GM18861 (cell line): ENCODE measurements at regions not wholly inside any gene's neighbourhood (a gene's known extent, or its start where the extent isn't known, plus 50 kb on each side); places are given as distances from the start of the nearest gene placed in this dataset.

ENCODE experiments used
- ATAC-seq: cut with Tn5 transposase; IDR thresholded peaks from one replicate; pipeline ENCODE4 v1.9.1; 2021; ENCODE audit not compliant: unreplicated experiment

DNA sequence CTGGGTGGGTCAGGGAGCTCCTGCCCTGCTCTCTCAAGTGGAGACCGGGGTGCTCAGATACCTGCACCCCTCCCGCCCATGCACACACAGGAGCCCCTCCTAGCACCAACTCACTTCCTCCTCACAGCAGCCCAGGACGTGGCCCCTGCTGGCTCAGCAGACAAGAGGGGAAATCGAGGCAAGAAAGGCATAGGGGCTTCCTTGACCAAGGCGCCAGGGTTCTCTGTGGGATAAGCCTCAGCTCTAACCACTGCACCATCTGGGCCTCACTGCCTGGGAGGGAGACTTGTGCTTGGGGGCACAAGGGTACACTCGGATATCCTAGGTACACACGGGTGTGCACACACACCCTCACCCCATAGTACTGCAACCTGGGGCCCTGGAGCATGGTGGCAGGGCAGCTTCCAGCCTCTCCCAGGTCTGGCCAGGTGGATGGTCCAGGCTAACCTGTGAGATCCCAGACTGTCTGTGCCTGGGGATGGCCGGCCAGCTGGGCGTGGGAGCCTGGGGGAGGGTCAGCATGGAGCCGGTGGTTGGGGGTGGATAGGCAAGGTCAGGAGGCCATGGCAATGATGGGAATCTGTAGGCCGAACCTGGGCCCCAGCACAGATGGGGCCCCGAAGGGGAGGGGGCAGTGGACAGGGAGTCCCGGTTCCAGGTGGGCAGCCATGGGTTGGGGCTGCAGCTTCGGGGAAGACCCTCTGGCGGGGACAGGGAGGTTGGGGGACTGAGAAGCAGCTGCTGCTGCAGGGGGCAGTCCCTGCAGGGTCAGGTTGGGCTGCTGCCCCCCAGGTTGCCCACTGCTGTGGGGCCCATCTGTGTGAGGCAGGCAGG, 312.4 kb downstream of the TMEM121 start:
- ATAC-seq: no peak

DNA sequence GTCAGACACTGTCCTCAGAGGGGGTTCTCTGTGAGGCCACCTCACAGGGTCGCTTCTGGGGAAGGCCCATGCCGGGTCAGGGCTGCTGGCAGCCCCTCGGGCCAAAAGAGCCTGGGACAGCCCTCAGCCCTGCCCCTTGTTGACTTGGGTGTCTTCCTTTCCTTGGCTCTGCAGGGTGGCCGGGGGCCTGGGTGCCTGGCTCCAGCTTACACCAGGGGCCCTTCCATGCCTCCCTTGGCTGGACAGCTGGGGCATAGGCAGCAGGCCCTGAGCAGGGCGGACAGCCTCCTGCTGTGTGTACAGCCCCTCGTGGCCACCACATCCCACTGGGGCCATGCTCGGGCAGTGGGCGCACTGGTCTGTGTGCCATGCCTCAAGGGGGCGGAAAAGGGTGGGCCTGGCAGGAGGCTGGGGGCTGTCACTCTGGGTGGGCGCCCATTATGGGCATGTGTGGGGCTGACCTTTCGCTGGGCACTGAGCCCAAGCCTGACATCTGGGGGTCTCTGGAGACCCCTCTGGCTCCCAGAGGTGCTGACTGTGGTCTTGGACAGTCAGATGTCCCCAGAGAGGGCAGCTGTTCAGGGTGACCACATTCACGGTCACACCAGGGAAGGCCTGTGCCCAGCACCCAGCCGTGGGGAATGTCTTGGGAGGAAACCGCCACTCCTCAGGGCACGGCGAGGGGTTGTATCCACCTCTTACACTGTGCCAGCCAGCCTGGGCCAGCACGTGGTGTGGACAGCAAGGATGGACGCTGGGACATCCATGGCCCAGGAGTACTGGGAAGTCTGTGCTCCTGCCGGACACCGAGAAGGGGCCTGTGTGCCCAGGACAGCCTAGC, 313.3 kb downstream of the TMEM121 start:
- no peak for ATAC-seq

DNA sequence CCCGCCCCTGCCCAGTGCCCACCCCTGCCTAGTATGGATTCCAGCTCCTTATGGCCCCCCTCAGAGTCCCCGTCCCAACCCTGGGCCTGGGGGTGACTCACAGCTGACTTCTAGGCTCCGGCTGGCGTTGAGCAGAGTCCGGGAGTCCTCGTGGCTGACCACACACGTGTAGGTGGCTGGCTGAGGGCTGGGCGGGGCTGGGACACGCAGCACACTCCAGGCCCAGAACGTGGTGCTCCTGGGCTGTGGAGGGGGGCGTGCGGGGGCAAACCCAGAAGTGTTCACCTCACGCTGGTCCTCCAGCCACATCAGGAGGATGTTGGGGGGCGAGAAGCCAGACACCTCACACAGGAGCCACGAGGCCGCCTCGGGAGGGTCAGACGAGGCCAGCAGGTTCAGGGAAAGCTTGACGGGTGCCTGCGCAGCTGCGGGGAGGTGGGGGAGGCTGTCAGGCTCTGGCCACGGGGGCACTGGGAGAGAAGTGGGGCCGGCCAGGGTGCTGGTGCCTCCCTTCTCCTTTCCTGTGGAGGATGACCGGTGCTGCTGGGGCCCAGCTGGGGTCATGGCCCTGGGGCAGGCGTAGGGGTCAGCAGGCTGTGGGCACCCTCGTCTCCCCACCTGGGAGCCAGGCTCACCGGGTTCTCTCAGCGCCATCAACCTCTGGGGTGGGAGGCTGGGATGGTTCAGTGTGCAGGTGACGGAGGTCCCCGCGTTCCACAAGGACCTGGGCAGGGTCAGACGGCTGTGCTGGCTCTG, 314.1 kb downstream of the TMEM121 start:
- ATAC-seq: no peak

DNA sequence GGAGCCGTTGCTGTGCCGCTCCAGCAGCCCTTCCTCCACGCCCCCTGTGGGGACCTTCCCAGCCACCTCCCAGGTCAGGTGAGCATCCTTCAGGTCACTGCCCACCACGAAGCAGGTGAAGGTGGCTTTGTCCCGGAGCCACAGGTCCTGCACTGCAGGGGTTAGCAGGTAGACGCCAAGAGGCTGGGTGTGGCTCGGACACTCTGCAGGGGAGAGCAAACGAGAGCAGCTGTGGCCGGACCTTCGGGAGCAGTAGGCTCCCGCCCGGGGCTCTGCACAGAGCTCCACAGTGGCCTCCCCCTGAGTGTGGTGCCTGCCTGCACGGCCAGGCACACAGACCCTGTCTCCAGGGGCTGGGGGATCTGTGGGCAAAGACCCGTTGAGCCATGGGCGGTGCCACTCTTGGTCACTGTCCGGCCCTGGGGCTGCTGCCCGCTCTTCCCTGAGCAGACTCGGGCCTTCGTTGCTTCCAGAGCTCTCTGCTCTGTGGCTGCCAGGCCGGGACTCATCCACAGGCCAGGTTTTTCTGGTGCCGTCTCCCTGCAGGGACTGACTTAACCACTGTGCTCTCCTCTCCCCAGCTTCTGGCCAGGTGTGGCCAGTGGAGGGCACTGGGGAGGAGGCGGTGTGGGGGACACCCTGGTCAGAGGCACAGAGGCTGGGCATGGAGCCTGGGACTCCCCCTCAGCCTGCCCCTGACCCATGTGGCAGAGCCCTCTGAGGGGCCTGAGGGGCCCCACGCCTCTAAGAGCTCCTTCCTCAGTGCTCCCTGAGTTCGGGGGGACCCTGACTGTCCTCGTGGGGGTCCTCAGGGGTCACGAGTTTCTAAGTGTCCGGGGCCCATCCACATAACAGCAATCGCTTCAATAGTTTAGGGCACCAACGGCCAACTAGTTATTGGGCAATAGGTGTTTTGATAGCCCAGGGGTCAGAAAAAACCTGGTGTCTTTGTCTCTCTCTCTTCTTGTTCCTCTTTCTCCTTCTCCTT, 314.9 kb downstream of the TMEM121 start:
- ATAC-seq: no peak

DNA sequence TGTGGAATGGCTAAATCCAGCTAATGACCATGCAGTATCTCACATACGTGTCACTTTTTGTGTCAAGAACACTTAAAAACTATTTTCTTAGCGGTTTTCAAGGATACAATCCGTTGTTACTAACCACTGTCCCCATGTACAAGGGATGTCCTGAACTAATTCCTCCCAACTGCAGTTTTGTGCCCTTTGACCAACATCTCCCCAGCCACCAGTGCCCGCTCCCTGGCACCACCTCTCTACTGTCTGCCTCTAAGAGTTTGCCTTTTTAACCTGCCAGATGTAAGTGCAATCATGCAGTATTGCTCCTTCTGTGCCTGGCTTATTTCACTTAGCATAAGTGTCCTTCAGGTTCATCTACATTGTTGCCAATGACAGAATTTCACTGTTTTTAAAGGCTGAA, 315.7 kb downstream of the TMEM121 start:
- no peak for ATAC-seq

DNA sequence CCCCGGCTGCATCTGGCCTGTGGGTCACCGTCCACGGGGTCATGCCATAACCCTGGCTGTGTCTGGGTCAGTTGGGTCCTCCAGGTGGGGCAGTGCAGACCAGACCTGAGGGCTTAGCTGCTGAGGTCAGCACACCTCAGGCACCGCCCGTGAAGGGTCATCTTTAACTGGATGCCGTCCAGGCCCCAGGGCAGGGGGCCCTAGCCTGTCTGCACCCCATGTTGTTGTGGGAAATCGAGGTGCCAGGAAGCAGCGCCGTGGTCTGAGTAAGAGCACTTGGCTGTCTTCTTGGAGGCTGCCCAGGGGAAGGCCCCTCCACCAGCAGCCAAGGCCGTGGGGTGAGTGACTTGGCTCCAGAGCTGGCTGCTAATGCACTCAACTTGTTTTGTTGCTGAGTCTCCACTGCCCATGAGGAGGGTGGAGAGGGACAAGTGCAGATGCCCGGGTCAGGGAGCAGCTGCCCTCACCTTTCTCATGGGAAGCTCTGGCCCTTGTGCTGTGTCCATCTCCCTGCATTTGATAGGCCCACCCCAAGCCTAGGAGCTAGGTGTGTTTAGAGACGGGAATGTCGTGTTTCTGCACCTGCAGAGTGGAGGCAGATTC, 317.2 kb downstream of the TMEM121 start:
- no peak for ATAC-seq

DNA sequence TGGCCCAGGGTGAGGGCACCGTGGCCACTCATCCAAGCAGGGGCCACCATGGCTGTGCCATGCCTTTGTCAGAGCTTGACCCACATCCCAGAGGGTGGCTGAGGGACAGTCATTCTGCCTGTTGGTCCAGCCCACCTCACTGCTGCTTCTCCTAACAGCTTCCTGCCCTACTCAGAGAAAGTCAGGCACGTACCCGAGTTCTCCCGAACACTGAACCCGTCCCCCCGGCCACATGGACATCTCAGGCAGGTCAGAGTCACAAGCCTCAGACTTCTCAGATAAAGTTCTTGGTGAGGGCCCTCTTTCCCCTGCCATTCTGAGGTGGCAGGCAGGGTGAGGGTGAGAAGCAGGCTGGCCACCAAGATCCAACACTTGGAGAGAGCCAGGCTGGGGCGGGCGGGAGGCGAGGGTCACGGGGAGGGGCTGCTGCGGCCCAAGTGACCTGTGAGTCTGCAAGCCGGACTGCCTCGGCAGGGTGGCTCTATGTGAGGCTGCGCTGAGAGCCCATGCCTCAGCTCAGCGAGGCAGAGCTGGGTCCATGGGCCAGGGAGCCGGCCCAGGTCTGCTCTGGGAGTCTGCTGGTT, 317.8 kb downstream of the TMEM121 start:
- no peak for ATAC-seq

DNA sequence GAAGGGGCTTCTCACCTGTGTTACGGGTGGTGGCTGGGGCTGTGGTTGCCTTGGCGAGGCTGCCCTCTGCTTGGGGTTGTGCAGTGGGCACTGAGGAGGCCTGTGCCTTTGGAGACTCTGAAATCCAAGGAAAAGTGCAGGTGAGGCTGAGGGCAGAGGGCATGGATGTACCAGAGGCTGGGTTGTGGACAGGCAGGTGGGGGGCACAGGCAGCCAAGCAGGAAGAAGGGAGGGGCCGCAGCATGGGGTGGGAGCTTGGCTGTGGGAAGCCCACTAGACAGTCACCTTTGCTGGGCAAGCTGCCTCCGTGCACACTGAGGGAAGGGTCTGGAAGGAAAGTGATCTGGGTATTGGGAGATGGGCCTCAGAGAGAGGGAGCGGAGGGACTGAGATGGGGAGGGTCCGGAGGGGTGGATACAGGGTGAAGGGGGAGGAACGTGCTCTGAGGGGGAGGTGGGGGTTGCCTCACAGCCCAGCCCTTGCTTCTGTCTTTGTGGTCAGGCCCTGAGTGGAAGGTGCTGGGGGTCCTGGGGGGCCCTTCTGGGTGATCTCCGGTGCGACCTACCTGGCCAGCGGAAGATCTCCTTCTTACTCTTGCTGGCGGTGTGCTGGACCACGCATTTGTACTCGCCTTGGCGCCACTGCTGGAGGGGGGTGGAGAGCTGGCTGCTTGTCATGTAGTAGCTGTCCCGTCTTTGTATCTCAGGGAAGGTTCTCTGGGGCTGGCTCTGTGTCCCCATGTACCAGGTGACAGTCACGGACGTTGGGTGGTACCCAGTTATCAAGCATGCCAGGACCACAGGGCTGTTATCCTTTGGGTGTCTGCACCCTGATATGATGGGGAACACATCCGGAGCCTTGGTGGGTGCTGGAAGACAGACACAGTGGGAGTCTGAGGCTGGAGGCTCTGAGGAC, 318.7 kb downstream of the TMEM121 start:
- no peak for ATAC-seq

DNA sequence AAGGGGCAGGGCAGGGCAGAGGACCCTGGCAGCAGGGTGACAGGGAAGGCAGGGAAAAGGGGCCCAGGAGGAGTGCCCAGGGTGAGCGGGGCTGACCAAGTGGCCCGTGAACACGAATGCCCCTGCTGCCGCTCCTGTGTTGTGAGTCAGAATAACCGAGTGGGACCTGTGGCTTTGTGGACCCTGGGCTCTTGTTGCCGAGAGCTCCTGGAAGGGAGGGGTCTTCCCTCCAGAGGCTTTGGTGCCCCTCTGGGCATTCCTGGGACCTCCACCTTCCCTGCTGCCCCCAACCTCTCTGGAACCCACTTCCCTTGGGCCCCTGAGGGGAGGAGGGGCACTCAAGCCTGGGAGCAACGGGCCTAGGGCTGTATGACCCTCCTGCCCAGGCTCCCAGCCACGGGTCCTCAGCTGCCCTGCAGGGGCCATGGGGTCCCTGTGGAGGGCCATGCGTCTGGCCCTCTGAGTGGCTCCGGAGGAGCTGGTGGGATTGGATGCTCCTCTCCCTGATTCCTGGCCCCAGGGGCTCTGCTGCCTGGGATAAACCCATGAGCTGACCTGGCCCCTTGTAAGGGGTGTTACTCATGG, 319.4 kb downstream of the TMEM121 start:
- ATAC-seq: no peak

DNA sequence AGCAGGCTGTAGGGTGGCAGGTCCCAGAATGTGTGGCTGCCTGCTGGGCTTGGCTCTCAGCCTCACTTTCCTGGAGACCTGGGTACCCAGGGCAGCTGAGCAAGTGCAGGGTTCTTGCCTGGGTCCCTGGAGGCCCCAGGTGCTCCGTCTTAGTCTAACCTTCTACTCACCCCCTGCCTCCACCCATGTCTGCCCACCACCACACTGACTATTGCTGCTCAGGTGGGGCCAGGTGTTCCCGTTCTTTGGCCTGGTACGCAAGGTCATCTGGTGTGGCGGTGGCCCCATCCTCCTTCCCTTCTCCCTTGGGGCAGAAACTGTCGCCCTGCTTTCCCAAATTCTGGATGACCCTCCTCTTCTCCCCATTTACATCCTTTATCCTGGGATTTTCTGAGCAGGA, 319.9 kb downstream of the TMEM121 start:
- ATAC-seq: no peak

- no peak for ATAC-seq
Measured at GRCh38 chr14:105847400-105847799, 321.0 kb downstream of the TMEM121 start.

DNA sequence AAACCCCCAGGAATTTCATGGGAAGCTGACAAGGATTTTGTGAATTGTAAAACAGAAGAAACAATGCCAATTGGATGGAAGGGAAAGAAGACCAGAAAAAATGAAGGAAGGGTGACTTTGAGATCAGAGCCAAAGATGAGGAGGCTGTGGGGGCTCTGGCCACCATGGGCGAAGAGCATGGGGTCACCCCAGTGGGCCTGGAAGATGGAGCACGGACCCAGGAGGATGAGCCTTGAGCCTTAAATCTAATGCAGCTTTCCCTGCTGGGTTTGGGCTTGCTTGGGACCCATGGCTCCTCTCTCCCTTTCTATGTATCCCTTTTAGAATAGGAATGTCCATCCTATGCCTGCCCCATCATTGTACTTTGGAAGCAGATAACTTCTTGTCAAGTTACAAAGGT, 322.2 kb downstream of the TMEM121 start:
- no peak for ATAC-seq

DNA sequence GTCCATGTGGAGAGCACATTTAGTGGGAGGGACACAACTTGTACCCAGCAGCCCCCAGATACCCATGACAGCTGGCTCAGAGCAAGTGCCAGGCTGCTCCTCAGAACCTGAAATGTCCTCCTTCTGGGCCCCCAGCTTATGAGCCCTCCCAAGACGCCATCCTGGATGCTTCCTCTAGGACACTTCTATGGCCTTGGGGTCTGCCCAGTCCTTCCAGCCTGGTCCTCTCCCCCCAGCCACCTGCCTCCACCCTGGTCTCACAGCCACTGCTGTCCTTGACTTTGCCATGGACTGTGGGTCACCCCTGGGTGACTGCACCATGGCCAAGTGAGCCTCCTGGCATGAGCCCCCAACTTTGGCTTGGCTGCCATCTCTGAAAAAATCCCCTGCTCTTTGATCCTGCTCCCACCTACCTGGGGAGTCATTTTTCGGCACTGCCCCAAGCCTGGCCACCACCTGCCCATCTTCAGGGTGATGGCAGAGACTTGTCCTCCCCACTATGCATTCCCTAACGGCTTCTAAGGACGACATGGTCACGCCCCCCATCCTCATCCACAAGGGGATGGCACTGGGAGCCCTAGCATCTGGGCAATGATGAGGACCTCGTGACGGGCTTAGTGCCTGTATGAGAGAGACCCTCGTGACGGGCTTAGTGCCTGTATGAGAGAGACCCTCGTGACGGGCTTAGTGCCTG, 323.7 kb downstream of the TMEM121 start:
- no peak for ATAC-seq

DNA sequence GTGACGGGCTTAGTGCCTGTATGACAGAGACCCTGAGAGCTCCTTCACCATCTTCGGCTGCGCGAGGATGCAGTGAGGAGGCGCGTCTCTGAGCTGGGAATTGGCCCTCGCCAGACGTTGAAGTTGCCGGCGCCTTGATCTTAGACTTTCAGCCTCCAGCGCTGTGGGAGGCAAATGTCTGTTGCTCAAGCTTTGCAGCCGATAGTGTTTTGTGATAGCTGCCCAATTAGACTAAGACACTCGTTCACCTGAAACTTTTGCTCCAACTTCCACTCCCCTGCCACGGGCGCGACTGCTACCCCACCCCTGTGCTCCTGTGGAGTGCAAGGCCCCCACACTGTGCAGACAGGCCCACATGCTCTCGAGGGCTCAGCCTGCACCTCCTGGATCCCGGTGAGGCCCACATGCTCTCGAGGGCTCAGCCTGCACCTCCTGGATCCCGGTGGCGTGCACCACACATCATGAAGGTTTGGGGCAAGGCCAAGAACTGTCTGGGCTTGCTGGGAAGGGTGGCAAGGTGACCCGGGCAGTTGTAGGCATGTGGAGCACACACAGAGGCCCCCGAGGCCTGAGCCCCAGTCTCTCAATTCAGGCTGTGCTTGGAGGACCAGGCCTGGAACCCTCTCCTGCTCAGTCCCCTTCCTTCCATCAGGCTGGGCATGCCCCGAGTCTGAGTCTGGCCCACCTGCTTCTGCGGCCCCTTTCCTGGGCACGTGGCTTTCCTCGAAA, 324.6 kb downstream of the TMEM121 start:
- ATAC-seq: no peak

- ATAC-seq: no peak
Measured at GRCh38 chr14:105851716-105852377, 325.5 kb downstream of the TMEM121 start.

GRCh38 chr14:105852378-105853088, 326.1 kb downstream of the TMEM121 start:
- no peak for ATAC-seq
